RWPE1 (cell line): ENCODE measurements at regions not wholly inside any gene's neighbourhood (a gene's known extent, or its start where the extent isn't known, plus 50 kb on each side); places are given as distances from the start of the nearest gene placed in this dataset.

ENCODE experiments used
- CTCF ChIA-PET: fragments of 350-600 bp; sonication (Branson Sonifier 250); formaldehyde crosslinking; extraction: SDS; loops from one replicate; lab custom pipeline; 2021; lab: Yijun Ruan, JAX
- POLR2A ChIA-PET: fragments of 400-600 bp; formaldehyde crosslinking; extraction: SDS; loops from one replicate; lab custom pipeline; 2020; ENCODE audit warnings: antibody characterized with exemption; ENCODE audit not compliant: low non-redundant PET; lab: Yijun Ruan, JAX
- DNase-seq: peaks from one replicate; pipeline ENCODE4 v3.0.0; 2012; ENCODE audit warnings: low spot score
- H3K27ac ChIP-seq: fragments of 450-650 bp; 2 replicates; pipeline ENCODE4 v1.5.1; 2017
- CTCF ChIP-seq: fragments of 450-650 bp; conservative IDR thresholded peaks from 2 replicates; pipeline ENCODE4 v1.5.1; 2017; ENCODE audit warnings: low read depth, mild to moderate bottlenecking

- CTCF ChIA-PET = no interaction called here
- POLR2A ChIA-PET = no interaction called here
- TF ChIP-seq CTCF = no peak
- DNase-seq = no peak
- no peak overlapping the region for H3K27ac ChIP-seq
Observed at GRCh38 chr16:80147026-80147655, 393.7 kb upstream of the DYNLRB2 start.

DNA sequence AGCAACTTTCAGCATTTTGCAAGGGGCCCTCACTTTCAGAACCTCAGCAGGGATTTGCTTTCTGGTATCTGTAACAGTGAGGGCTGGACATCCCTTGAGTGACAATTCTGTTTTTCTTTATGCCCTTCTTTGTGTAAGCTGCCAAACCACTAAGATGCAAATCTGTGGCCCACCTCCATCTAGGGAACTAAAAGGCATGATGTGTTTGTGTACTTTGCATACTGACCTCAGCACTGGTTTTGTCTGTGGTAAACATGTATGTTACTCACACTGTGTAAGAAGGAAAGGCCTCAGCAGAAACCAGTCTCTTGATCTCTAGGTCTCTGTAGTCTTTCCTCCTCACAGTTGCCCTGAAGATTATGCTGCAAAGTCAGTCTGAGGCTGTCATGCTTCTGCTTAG, 396.6 kb upstream of the DYNLRB2 start:
- ChIA-PET POLR2A (no interaction called here), CTCF (no interaction called here)
- no peak overlapping the region for H3K27ac ChIP-seq
- no peak for DNase-seq
- TF ChIP-seq CTCF = no peak

DNA sequence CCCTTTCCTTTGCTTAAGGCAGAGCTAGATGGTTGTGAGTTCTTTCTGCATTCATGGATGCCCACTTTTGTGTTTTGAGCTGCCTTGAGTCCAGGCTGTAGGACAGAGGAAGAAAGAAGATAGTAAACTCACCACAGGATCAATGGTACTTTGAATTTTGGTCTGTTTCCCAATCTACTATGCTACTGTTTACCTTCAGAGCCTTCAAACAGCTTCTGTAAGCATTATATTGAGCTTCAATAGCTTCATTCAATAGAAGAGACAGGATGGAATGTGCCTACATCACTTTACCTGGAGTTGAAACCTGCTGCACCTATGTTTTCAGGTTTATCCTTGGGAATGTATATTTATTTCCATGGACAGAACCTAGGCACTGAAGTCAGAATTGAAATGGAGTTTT, 397.9 kb upstream of the DYNLRB2 start:
- TF ChIP-seq CTCF = no peak
- POLR2A ChIA-PET = interaction anchor here (0.5 kb wide), 1 partner anchor 490 kb away, joined by 3 read pairs; no protein-coding TSS in a partner anchor
- DNase-seq = no peak
- CTCF ChIA-PET = interaction anchor here (0.6 kb wide), 1 partner anchor 35 kb away, joined by 3 read pairs; no protein-coding TSS in a partner anchor
- no peak overlapping the region for H3K27ac ChIP-seq

- H3K27ac ChIP-seq = no peak overlapping the region
- CTCF ChIA-PET = interaction anchor here (0.6 kb wide), 1 partner anchor 34 kb away, joined by 3 read pairs; no protein-coding TSS in a partner anchor
- DNase-seq = no peak
- POLR2A ChIA-PET = no interaction called here
- no peak for TF ChIP-seq CTCF
Observed at GRCh38 chr16:80142281-80142680, 398.5 kb upstream of the DYNLRB2 start.

DNA sequence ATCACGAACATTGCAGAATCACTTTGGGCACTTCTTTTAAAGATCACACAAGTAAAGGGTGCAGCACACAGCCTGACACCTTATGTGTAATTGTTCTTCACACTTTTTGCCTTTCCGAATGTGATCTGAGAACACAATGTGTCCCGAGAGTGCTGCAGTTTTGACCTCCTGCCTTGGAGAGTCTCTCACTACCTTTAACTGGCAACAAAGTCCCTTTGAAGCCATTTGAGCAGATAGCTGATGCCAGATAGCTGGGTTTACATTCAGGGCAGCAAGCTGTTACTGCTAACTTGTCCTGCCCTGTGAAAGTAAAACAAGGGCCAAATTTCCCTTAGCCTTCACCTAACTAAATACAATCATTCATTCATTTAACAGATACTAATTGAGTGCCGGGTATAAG, 411.0 kb upstream of the DYNLRB2 start:
- TF ChIP-seq CTCF = no peak
- H3K27ac ChIP-seq = no peak overlapping the region
- CTCF ChIA-PET = no interaction called here
- POLR2A ChIA-PET = no interaction called here
- DNase-seq = no peak

- TF ChIP-seq CTCF = no peak
- no peak overlapping the region for H3K27ac ChIP-seq
- POLR2A ChIA-PET = no interaction called here
- no peak for DNase-seq
- CTCF ChIA-PET = no interaction called here
Observed at GRCh38 chr16:80125677-80126076, 415.1 kb upstream of the DYNLRB2 start.
